SK-N-MC (cell line): ENCODE measurements at regions not wholly inside any gene's neighbourhood (a gene's known extent, or its start where the extent isn't known, plus 50 kb on each side); places are given as distances from the start of the nearest gene placed in this dataset.

ENCODE experiments used
- EZH2 ChIP-seq: fragments of 200-600 bp; sonication (generic); IDR thresholded peaks from one replicate; pipeline ENCODE4 v1.6.1; 2017; ENCODE audit warnings: antibody characterized with exemption
- FOXP2 ChIP-seq: optimal IDR thresholded peaks from 2 replicates; pipeline ENCODE3; 2011; ENCODE audit warnings: mild to moderate bottlenecking, moderate library complexity; ENCODE audit not compliant: insufficient read depth; ENCODE audit errors: extremely low read length, control extremely low read depth
- POLR2AphosphoS5 ChIP-seq: IDR thresholded peaks from 2 replicates; pipeline ENCODE4 v1.6.1; 2012; ENCODE audit warnings: mild to moderate bottlenecking, low read depth, low read length, borderline replicate concordance

DNA sequence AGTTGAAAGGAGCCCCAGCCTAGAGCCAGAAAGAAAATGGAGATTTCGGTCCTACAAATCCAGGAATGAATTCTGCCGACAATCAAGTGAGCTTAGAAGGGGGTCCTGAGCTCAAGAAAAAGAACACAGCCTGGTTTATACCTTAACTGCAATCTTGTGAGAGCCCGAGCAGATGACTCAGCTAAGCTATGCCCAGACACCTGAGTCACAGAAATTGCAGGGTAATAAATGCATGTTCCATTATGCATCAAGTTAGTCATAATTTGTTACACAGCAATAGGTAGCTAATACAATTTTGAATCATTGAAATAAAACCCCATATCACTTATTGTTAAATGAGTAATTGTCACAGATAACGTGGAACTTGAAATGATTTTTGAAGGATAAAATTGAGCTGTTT lies 111.8 kb upstream of the FOXP2 start:
- TF ChIP-seq POLR2AphosphoS5 = no peak
- no peak for TF ChIP-seq EZH2
- no peak for TF ChIP-seq FOXP2
